GM19395 (cell line): ENCODE measurements at regions not wholly inside any gene's neighbourhood (a gene's known extent, or its start where the extent isn't known, plus 50 kb on each side); places are given as distances from the start of the nearest gene placed in this dataset.

Experiments used
- ATAC-seq: cut with Tn5 transposase; IDR thresholded peaks from one replicate; pipeline ENCODE4 v1.9.1; 2021; ENCODE audit warnings: mild to moderate bottlenecking, moderate library complexity; ENCODE audit not compliant: unreplicated experiment

DNA sequence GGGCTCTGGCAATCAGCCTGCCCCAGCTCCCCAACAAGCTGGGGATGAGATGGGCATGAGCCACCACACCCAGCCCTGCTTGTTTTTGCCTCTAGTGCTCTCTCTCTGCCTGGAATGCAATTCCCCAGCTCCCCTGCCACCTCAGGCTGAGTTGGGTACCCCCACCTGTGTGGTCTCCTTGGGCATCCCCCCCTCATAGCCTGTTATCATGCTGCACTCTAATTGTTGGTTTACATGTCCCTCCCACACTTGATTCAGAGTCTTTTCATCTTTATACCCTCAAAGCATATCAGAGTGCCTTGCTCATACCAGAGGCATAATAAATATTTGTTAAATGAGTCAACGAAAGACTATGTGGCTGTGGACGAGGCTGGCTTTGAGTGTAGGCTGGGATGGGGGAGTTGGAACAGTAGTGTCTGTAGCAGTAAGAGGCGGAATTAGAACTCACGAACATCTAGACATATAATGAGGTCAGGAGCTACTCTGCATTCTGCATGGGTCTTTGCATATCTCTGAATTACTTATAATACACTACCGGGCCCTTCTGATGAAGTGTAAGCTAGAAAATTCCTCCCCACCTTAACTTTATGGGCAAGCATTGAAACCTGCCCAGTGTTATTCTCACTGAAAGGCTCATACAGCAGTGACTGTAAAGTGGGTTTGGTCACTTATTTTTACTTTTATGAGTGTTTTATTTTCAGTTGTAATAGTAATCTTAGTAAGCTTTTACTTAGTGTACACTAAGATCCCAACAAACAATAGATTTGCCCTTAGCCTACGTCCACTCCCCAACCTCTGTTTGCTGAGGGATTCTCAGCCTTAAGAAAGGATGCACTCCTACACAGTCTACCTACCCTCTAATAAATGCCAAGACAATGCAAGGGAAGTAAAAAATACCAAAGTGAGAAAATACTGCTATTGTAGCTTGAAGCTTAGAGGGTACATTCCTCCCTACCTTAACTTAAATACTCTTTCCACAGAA lies 58.7 kb downstream of the EDN1 start:
- no peak for ATAC-seq

GRCh38 chr6:12350644-12351170 lies 60.5 kb downstream of the EDN1 start:
- no peak for ATAC-seq

GRCh38 chr6:12351672-12352071 lies 61.5 kb downstream of the EDN1 start:
- no peak for ATAC-seq

GRCh38 chr6:12353731-12354130 lies 63.6 kb downstream of the EDN1 start:
- ATAC-seq, result no peak

DNA sequence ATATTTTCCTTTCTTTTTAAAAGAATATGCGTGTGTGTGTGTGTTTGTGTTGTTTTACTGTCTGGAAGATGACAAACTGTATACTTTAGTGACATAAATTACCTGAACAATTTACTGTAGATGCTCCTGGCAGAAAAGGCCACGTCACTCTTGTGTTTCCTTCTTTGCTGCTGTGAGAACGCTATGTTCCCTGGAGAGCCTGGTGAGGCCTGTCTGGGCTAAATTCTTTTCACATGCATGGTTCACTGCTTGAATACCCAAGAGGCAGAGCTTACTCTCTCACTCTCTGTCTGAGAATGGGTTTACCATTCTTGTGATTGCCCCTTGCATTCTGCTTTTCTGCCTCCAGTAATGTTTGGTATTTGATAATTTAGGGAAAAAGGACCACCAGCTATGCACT lies 64.3 kb downstream of the EDN1 start:
- ATAC-seq, result no peak

DNA sequence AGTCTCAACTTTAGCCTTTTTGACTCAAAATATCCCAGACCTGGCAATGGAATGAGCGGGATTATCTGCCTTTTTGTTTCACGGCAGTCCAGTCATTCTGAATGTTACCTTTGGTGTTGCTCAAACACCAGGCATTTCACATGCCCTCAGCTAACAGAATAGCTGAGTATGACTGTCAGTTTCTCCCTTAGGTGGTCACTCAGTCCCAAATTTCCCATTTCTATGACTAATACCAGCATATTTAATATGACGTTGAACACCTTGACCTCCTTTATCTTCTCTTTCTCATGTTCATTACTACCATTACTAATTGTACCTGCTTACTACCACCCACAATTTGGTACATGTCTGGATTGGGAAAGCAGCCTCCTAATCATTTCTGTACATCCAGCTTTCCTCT lies 65.2 kb downstream of the EDN1 start:
- ATAC-seq, result no peak

DNA sequence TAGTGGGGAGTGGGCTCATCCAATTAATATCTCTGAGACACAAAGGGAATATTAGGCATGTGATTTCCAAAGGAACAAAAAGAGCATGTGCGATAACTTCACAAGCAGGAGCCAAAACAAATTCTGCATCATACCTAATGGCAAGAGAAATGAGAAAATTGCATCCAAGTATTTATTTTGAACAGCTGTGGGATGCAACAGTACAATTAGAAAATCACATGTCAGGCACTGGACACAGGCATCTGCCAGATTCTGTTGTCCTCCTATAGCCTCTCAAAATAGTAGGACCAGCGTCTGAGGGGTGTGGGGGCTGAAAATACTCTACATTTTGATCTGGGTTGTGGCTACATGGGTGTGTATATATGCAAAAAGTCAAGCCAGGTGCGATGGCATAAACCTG lies 66.3 kb downstream of the EDN1 start:
- no peak for ATAC-seq

DNA sequence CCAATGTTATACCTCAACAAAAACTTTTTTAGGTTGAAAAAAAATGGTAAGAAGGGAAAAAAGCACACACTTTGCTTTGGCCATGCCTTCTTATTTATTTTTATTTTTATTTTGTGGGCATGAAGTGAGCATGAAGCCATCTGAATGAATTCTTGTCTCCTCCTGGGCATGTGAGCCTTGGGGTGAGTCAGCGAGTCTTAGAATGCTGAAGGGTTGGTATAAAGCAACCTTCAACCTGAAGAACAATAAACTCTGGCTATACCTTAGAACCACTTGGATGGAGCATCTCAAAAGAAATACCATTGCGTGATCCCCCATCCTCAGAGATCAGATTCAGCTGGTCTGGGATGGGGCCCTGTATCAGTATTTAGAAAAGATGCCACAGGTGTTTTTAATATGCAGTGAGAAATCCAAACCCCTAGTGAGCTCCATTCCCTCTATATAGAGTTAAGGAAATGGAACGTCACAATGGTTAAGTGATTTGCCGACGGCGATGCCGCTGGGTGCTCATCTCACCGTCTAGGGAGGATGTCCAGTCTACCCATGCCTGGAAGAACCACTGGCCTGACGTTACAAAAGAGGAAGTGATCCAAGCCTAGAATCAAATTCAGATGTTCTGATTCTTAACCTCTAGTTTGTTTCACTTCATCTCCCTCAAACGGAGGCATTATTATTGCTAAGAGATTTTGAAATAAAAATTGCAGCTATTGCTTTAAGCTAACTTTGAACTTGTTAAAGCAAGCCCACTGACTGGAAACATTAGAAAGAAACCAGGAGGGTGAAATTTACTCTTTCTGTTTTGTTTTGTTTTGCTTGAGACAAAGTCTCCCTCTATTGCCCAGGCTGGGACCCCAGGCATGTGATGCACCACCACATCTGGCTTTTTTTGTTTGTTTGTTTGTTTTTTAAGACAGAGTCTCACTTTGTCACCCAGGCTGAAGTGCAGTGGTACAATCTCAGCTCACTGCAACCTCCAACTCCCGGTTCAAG lies 67.1 kb downstream of the EDN1 start:
- ATAC-seq, result peak; percentile 79

- ATAC-seq, result no peak
Observed at GRCh38 chr6:12359036-12359435, 68.9 kb downstream of the EDN1 start.

DNA sequence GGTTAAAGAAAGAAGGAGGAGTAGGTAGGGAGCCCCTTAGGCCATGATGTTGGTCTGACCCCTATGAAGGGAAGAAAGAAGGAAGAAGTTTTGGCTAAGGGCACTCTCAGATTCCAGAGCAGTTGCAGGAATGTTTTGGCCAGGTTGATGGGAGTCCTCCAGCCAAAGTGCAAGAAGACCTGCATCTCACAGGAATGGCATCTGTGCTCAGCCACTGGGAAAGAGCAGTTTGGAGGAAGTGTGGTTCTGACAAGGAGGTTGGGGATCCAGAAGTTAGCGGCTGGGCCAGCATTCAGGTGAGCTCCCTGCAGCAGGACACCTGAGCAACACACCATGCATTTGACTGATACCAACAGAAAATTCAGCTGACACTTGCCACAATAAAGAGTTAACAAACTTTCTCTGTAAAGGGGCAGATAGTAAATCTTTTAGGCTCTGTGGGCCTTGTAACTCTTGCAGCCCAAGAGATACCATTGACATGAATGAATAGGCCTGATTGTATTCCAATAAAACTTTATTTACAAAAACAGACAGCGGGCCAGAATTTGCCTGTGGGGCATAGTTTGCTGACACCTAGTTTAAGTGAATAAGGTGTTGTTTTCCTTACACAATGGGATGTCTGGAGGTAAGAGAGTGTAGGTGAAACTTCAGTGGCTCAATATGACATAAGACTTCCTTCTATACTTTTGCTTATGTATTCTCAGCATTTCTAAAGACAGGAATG lies 71.0 kb downstream of the EDN1 start:
- no peak for ATAC-seq

DNA sequence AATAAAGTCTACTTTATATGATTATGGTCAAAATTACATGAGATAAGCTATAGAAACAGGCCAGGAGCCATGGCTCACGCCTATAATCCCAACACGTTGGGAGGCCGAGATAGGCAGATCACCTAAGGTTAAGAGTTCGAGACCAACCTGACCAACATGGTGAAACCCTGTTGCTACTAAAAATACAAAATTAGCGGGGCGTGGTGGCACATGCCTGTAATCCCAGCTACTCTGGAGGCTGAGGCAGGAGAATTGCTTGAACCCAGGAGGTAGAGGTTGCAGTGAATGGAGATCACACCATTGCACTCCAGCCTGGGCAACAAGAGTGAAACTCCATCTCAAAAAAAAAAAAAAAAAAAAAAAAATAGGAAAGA lies 73.1 kb downstream of the EDN1 start:
- peak; percentile 1 for ATAC-seq

- peak; percentile 77 for ATAC-seq
Observed at GRCh38 chr6:12363651-12364381, 73.7 kb downstream of the EDN1 start.

- no peak for ATAC-seq
Observed at GRCh38 chr6:12364621-12365020, 74.5 kb downstream of the EDN1 start.

- ATAC-seq, result no peak
Observed at GRCh38 chr6:12366731-12367130, 76.6 kb downstream of the EDN1 start.

GRCh38 chr6:12367412-12367811 lies 77.3 kb downstream of the EDN1 start:
- ATAC-seq, result no peak

- no peak for ATAC-seq
Observed at GRCh38 chr6:12369355-12369754, 79.2 kb downstream of the EDN1 start.

GRCh38 chr6:12369781-12370262 lies 79.7 kb downstream of the EDN1 start:
- ATAC-seq, result peak; percentile 76

DNA sequence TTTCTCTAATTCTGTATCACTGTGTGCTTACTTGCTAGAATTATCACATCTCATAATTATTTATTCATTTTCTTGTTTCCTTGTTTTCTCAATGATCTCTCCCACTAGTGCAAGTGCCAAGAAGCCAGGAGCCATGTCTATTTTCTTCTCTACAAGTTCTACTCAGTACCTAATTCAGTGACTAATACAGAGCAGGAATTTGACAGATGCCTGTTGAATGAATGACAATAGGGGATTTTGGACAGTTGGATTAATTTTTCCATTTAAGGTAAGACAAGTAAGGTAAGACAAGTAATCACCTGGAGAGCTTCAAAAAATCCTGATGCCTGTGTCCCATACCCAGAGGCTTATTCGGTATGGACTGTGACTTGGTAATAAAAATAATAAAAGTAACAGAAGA lies 81.0 kb downstream of the EDN1 start:
- ATAC-seq, result no peak

- peak; percentile 53 for ATAC-seq
Observed at GRCh38 chr6:12371641-12372146, 81.5 kb downstream of the EDN1 start.

- ATAC-seq, result no peak
Observed at GRCh38 chr6:12379181-12379580, 89.0 kb downstream of the EDN1 start.
